Loucy (cell line): ENCODE measurements at regions not wholly inside any gene's neighbourhood (a gene's known extent, or its start where the extent isn't known, plus 50 kb on each side); places are given as distances from the start of the nearest gene placed in this dataset.
A peak's percentile ranks its signal among the peaks of the same experiment; 100 is the strongest.

Source experiments
- H2AFZ ChIP-seq: fragments of 200-600 bp; sonication (generic); 2 replicates; pipeline ENCODE4 v1.6.0; 2016; ENCODE audit warnings: antibody characterized with exemption, mild to moderate bottlenecking, low read length, moderate library complexity
- H3F3A ChIP-seq: fragments of 200-600 bp; 2 replicates; pipeline ENCODE4 v1.6.0; 2016; ENCODE audit warnings: antibody characterized with exemption, low read depth, mild to moderate bottlenecking
- H3K27me3 ChIP-seq: fragments of 200-600 bp; sonication (generic); 2 replicates; pipeline ENCODE4 v1.6.1; 2014; ENCODE audit warnings: low read length, mild to moderate bottlenecking; ENCODE audit not compliant: insufficient read depth, poor library complexity, severe bottlenecking
- H3K36me3 ChIP-seq: fragments of 200-600 bp; sonication (generic); 2 replicates; pipeline ENCODE4 v1.6.1; 2016; ENCODE audit warnings: low read length; ENCODE audit not compliant: insufficient read depth
- H3K4me1 ChIP-seq: fragments of 200-600 bp; sonication (generic); 2 replicates; pipeline ENCODE4 v1.5.1; 2014; ENCODE audit warnings: low read length, mild to moderate bottlenecking; ENCODE audit not compliant: insufficient read depth, poor library complexity, severe bottlenecking
- H3K4me2 ChIP-seq: fragments of 200-600 bp; sonication (generic); 2 replicates; pipeline ENCODE4 v1.6.0; 2014; ENCODE audit warnings: antibody characterized with exemption, low read length, low read depth, mild to moderate bottlenecking; ENCODE audit not compliant: poor library complexity, severe bottlenecking
- H3K4me3 ChIP-seq: fragments of 200-600 bp; sonication (generic); 2 replicates; pipeline ENCODE4 v1.5.1; 2014; ENCODE audit warnings: low read length, mild to moderate bottlenecking, mixed read lengths; ENCODE audit not compliant: poor library complexity, severe bottlenecking
- H3K79me2 ChIP-seq: fragments of 200-600 bp; sonication (generic); 2 replicates; pipeline ENCODE4 v1.6.1; 2014; ENCODE audit warnings: low read length; ENCODE audit not compliant: insufficient read depth
- H3K9ac ChIP-seq: fragments of 200-600 bp; sonication (generic); 2 replicates; pipeline ENCODE4 v1.6.0; 2014; ENCODE audit warnings: mild to moderate bottlenecking, low read depth, low read length, moderate library complexity; ENCODE audit not compliant: poor library complexity, severe bottlenecking
- H3K9me2 ChIP-seq: fragments of 200-600 bp; sonication (generic); replicated peaks from 2 replicates; pipeline ENCODE4 v1.6.1; 2016; ENCODE audit warnings: low read depth, low read length, mixed read lengths
- H3K9me3 ChIP-seq: fragments of 200-600 bp; sonication (generic); 2 replicates; pipeline ENCODE4 v1.6.1; 2014; ENCODE audit warnings: mild to moderate bottlenecking, antibody characterized with exemption, low read length, low read depth; ENCODE audit not compliant: insufficient read depth
- H4K20me1 ChIP-seq: fragments of 200-600 bp; sonication (generic); 2 replicates; pipeline ENCODE4 v1.6.0; 2014; ENCODE audit warnings: antibody characterized with exemption, low read length, mild to moderate bottlenecking; ENCODE audit not compliant: insufficient read depth, poor library complexity, severe bottlenecking
- EZH2phosphoT487 ChIP-seq: fragments of 200-600 bp; IDR thresholded peaks from 2 replicates; pipeline ENCODE4 v1.6.1; 2018; ENCODE audit warnings: antibody characterized with exemption, mild to moderate bottlenecking, moderate library complexity, borderline replicate concordance
- TF ChIP-seq, protein P1 (sequence below): fragments of 200-600 bp; sonication (generic); conservative IDR thresholded peaks from 2 replicates; pipeline ENCODE4 v1.5.1; 2014; ENCODE audit warnings: mild to moderate bottlenecking, antibody characterized with exemption, low read length

GRCh38 chr3:70753572-70753971, 441.1 kb upstream of the MDFIC2 start:
- H3K9ac ChIP-seq, result no peak overlapping the region
- no peaks in the 10 kb centered on the region for H3K4me1 ChIP-seq
- no peaks in the 10 kb centered on the region for H4K20me1 ChIP-seq
- H3K4me3 ChIP-seq, result no peak overlapping the region
- no peaks in the 10 kb centered on the region for H3F3A ChIP-seq
- H3K36me3 ChIP-seq, result no peaks in the 10 kb centered on the region
- no peaks in the 10 kb centered on the region for H3K9me3 ChIP-seq
- no peaks in the 10 kb centered on the region for H3K9me2 ChIP-seq
- no peak for TF ChIP-seq EZH2phosphoT487
- TF ChIP-seq, protein P1, sequence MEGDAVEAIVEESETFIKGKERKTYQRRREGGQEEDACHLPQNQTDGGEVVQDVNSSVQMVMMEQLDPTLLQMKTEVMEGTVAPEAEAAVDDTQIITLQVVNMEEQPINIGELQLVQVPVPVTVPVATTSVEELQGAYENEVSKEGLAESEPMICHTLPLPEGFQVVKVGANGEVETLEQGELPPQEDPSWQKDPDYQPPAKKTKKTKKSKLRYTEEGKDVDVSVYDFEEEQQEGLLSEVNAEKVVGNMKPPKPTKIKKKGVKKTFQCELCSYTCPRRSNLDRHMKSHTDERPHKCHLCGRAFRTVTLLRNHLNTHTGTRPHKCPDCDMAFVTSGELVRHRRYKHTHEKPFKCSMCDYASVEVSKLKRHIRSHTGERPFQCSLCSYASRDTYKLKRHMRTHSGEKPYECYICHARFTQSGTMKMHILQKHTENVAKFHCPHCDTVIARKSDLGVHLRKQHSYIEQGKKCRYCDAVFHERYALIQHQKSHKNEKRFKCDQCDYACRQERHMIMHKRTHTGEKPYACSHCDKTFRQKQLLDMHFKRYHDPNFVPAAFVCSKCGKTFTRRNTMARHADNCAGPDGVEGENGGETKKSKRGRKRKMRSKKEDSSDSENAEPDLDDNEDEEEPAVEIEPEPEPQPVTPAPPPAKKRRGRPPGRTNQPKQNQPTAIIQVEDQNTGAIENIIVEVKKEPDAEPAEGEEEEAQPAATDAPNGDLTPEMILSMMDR, result peak; percentile 35
- H3K27me3 ChIP-seq, result no peaks in the 10 kb centered on the region
- H2AFZ ChIP-seq, result no peak overlapping the region
- no peak overlapping the region for H3K4me2 ChIP-seq
- H3K79me2 ChIP-seq, result no peaks in the 10 kb centered on the region

GRCh38 chr3:70752051-70752450, 439.6 kb upstream of the MDFIC2 start:
- Histone ChIP-seq H3K79me2 (no peaks in the 10 kb centered on the region), H4K20me1 (no peaks in the 10 kb centered on the region), H3K4me3 (no peak overlapping the region), H3K9me3 (no peaks in the 10 kb centered on the region), H3K9me2 (no peaks in the 10 kb centered on the region), H3F3A (no peaks in the 10 kb centered on the region), H3K4me1 (no peaks in the 10 kb centered on the region), H3K27me3 (no peaks in the 10 kb centered on the region), H2AFZ (no peak overlapping the region), H3K36me3 (no peaks in the 10 kb centered on the region), H3K4me2 (no peak overlapping the region), H3K9ac (no peak overlapping the region)
- TF ChIP-seq EZH2phosphoT487, result no peak
- TF ChIP-seq, protein P1, result no peak

- H3K79me2 ChIP-seq, result no peaks in the 10 kb centered on the region
- H3K36me3 ChIP-seq, result no peaks in the 10 kb centered on the region
- no peak overlapping the region for H3K4me2 ChIP-seq
- no peaks in the 10 kb centered on the region for H3F3A ChIP-seq
- no peaks in the 10 kb centered on the region for H4K20me1 ChIP-seq
- no peak overlapping the region for H3K4me3 ChIP-seq
- no peak overlapping the region; the same call in 1 of the 2 replicates for H2AFZ ChIP-seq
- no peaks in the 10 kb centered on the region for H3K9me2 ChIP-seq
- no peaks in the 10 kb centered on the region for H3K4me1 ChIP-seq
- H3K9ac ChIP-seq, result no peak overlapping the region
- H3K9me3 ChIP-seq, result no peaks in the 10 kb centered on the region
- no peak for TF ChIP-seq EZH2phosphoT487
- TF ChIP-seq, protein P1, result no peak
- no peaks in the 10 kb centered on the region for H3K27me3 ChIP-seq
Observed at GRCh38 chr3:70749122-70749521, 436.7 kb upstream of the MDFIC2 start.
